ENCODE measurements at regions not wholly inside any gene's neighbourhood (a gene's known extent, or its start where the extent isn't known, plus 50 kb on each side); places are given as distances from the start of the nearest gene placed in this dataset.
"Not testable (repeated sequence)": the region's sequence is repeated elsewhere in the genome, so short reads cannot be mapped to it uniquely, and the experiment has no call there.

- no peak for DNase-seq
Observed at GRCh38 chr4:34362654-34363053, 1881.7 kb downstream of the ARAP2 start.

GRCh38 chr4:34363842-34364241, 1880.5 kb downstream of the ARAP2 start:
- DNase-seq = no peak

- no peak for DNase-seq
Observed at GRCh38 chr4:34365946-34366345, 1878.4 kb downstream of the ARAP2 start.

GRCh38 chr4:34371676-34372075, 1872.6 kb downstream of the ARAP2 start:
- no peak for DNase-seq

- DNase-seq = no peak
Observed at GRCh38 chr4:34372815-34373214, 1871.5 kb downstream of the ARAP2 start.

GRCh38 chr4:34373456-34373855, 1870.9 kb downstream of the ARAP2 start:
- DNase-seq = no peak

GRCh38 chr4:34412233-34412632, 1832.1 kb downstream of the ARAP2 start:
- DNase-seq = no peak

GRCh38 chr4:34412911-34413310, 1831.4 kb downstream of the ARAP2 start:
- peak; percentile 28 for DNase-seq

GRCh38 chr4:34417160-34417559, 1827.2 kb downstream of the ARAP2 start:
- no peak for DNase-seq

GRCh38 chr4:34419871-34420270, 1824.4 kb downstream of the ARAP2 start:
- DNase-seq = no peak

- DNase-seq = peak; percentile 18
Observed at GRCh38 chr4:34422472-34423175, 1821.7 kb downstream of the ARAP2 start.

- no peak for DNase-seq
Observed at GRCh38 chr4:34432706-34433105, 1811.6 kb downstream of the ARAP2 start.

- DNase-seq = not testable (repeated sequence)
Observed at GRCh38 chr4:34434377-34434776, 1809.9 kb downstream of the ARAP2 start.

- no peak for DNase-seq
Observed at GRCh38 chr4:34464196-34464595, 1780.1 kb downstream of the ARAP2 start.

- DNase-seq = peak; percentile 3
Observed at GRCh38 chr4:34466411-34466810, 1777.9 kb downstream of the ARAP2 start.

GRCh38 chr4:34469516-34469915, 1774.8 kb downstream of the ARAP2 start:
- DNase-seq = no peak

- DNase-seq = no peak
Observed at GRCh38 chr4:34485252-34485651, 1759.1 kb downstream of the ARAP2 start.

- DNase-seq = no peak
Observed at GRCh38 chr4:34486461-34487363, 1757.6 kb downstream of the ARAP2 start.

GRCh38 chr4:34492414-34492813, 1751.9 kb downstream of the ARAP2 start:
- no peak for DNase-seq

- no peak for DNase-seq
Observed at GRCh38 chr4:34502086-34502485, 1742.2 kb downstream of the ARAP2 start.

- not testable (repeated sequence) for DNase-seq
Observed at GRCh38 chr4:34504731-34505130, 1739.6 kb downstream of the ARAP2 start.

GRCh38 chr4:34506511-34507092, 1737.7 kb downstream of the ARAP2 start:
- not testable (repeated sequence) for DNase-seq

GRCh38 chr4:34512616-34513015, 1731.7 kb downstream of the ARAP2 start:
- DNase-seq = no peak

GRCh38 chr4:34516524-34516923, 1727.8 kb downstream of the ARAP2 start:
- DNase-seq = no peak

Data from EL (cell line).